ENCODE measurements at regions not wholly inside any gene's neighbourhood (a gene's known extent, or its start where the extent isn't known, plus 50 kb on each side); places are given as distances from the start of the nearest gene placed in this dataset.

- TF ChIP-seq CTCF (IDR thresholded peaks at IDR 0.05) (no peak), POLR2A (IDR thresholded peaks at IDR 0.05) (no peak), EP300 (IDR thresholded peaks at IDR 0.05) (no peak)
Measured at GRCh38 chr3:35065891-35066290, 573.4 kb upstream of the ARPP21 start.

All from tibial nerve (tissue), 4 donors.